Hematopoietic multipotent progenitor cell treated with erythropoietin and hydrocortisone succinate and interleukin-3 and kit ligand, for 6 days (in vitro differentiated cells): ENCODE measurements at regions not wholly inside any gene's neighbourhood (a gene's known extent, or its start where the extent isn't known, plus 50 kb on each side); places are given as distances from the start of the nearest gene placed in this dataset.
"Not testable (repeated sequence)": the region's sequence is repeated elsewhere in the genome, so short reads cannot be mapped to it uniquely, and the experiment has no call there.

Experiments
- DNase-seq: peaks from one replicate; pipeline ENCODE4 v3.0.0-alpha.2; 2015

GRCh38 chr9:32894485-32894884 is 106.9 kb downstream of the APTX start:
- DNase-seq = not testable (repeated sequence)

DNA sequence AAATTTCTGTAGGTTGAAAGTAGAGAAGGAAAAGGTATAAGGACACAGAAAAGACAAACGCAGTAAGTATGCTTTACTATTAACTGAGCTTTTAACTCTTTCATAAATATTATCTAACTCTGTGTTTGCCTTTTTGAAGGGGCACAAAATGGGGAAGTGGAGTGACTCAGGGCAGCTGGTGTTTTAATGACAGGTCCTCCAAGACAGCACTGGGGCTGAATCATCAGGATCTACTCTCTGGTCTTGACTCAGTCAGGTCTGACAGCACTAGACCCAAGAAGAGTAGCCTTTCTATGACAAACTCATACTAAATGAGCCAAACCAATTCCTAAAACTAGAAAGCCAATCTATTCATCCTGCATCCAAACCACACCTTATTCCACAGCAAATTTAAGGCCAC is 102.2 kb downstream of the APTX start:
- peak; percentile 23 for DNase-seq

DNA sequence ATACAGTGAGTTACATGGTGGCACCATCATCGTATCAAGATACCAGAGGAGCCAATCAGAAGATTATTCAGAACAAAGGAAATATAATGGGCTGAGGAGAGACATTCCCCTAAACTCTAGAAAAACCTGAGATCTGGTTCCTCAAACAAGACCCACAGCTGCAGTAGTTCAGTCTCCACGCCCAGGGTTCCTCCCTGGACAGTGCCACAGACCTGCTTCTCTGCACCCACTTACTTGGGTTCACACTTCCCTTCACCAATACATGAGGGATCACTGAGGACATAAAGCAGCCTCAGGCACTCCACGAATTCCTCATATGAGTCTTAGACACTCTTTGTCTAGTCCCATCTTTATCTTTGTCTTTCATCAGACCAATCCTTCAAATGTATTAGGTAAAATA is 101.7 kb downstream of the APTX start:
- no peak for DNase-seq

GRCh38 chr9:32906213-32906612 is 95.2 kb downstream of the APTX start:
- peak; percentile 33 for DNase-seq

GRCh38 chr9:32915802-32916201 is 85.6 kb downstream of the APTX start:
- DNase-seq = no peak

- DNase-seq = no peak
Measured at GRCh38 chr9:32918628-32919027, 82.8 kb downstream of the APTX start.
